Common myeloid progenitor, CD34-positive (primary cell): ENCODE measurements at regions not wholly inside any gene's neighbourhood (a gene's known extent, or its start where the extent isn't known, plus 50 kb on each side); places are given as distances from the start of the nearest gene placed in this dataset.

ENCODE experiments used
- CTCF ChIA-PET: fragments of 350-600 bp; sonication (Branson Sonifier 250); formaldehyde crosslinking; loops from one replicate; lab custom pipeline; 2021; ENCODE audit warnings: antibody characterized with exemption; lab: Charles Lee
- POLR2A ChIA-PET: fragments of 350-600 bp; sonication (Branson Sonifier 250); formaldehyde crosslinking; loops from one replicate; lab custom pipeline; 2021; ENCODE audit warnings: antibody characterized with exemption; lab: Charles Lee
- DNase-seq, 3 donors: peaks; one replicate each; pipeline versions ENCODE4 v3.0.0 to v3.0.0-alpha.2; 2013
- H3K27ac ChIP-seq, 2 experiments: 1 replicate in 1 of 2; 2 replicates in 1 of 2; pipeline ENCODE4 v1.7.0; 2013; ENCODE audit warnings: inconsistent platforms in 2 of 2, low read length in 2 of 2, mild to moderate bottlenecking in 2 of 2, low read depth in 1 of 2, moderate library complexity in 1 of 2; ENCODE audit not compliant: severe bottlenecking in 2 of 2, insufficient read depth in 1 of 2, poor library complexity in 1 of 2
- H3K27me3 ChIP-seq, 5 experiments: replicated peaks in 2 of 5; 1 replicate in 3 of 5; 2 replicates in 2 of 5; pipeline versions ENCODE4 v1.6.1 to v1.7.0; 2013; ENCODE audit warnings: low read length in 4 of 5, mild to moderate bottlenecking in 2 of 5, moderate library complexity in 2 of 5, inconsistent platforms in 1 of 5; ENCODE audit not compliant: insufficient read depth in 5 of 5, control insufficient read depth in 4 of 5
- H3K36me3 ChIP-seq, 4 experiments: 1 replicate in 2 of 4; 2 replicates in 2 of 4; pipeline versions ENCODE4 v1.6.1 to v1.7.0; 2013; ENCODE audit warnings: low read length in 3 of 4, control low read depth in 1 of 4, mild to moderate bottlenecking in 1 of 4; ENCODE audit not compliant: control insufficient read depth in 4 of 4, insufficient read depth in 4 of 4
- H3K4me1 ChIP-seq, 4 experiments: 1 replicate in 3 of 4; 2 replicates in 1 of 4; pipeline versions ENCODE4 v1.6.1 to v1.7.1; 2013; ENCODE audit warnings: low read length in 3 of 4, mild to moderate bottlenecking in 3 of 4, control low read depth in 1 of 4, inconsistent platforms in 1 of 4, moderate library complexity in 1 of 4; ENCODE audit not compliant: control insufficient read depth in 4 of 4, insufficient read depth in 4 of 4; ENCODE audit errors: control extremely low read depth in 1 of 4
- H3K4me3 ChIP-seq, 7 experiments: 1 replicate in 4 of 7; 2 replicates in 3 of 7; pipeline versions ENCODE4 v1.5.1 to v1.7.0; 2013; ENCODE audit warnings: mild to moderate bottlenecking in 7 of 7, low read length in 6 of 7, moderate library complexity in 6 of 7, inconsistent platforms in 2 of 7, low read depth in 2 of 7, control low read depth in 1 of 7; ENCODE audit not compliant: insufficient read depth in 4 of 7, control insufficient read depth in 1 of 7; ENCODE audit errors: extremely low read depth in 1 of 7
- H3K9me3 ChIP-seq, 5 experiments: 1 replicate in 4 of 5; 2 replicates in 1 of 5; pipeline versions ENCODE4 v1.6.1 to v1.7.1; 2013; ENCODE audit warnings: low read length in 4 of 5, mild to moderate bottlenecking in 2 of 5, inconsistent platforms in 1 of 5, low read depth in 1 of 5, moderate library complexity in 1 of 5; ENCODE audit not compliant: control insufficient read depth in 4 of 5, insufficient read depth in 2 of 5; ENCODE audit errors: control extremely low read depth in 1 of 5
- WGBS: methylation state at CpG from one replicate; pipeline ENCODE4 v1.1.5; 2013; ENCODE audit not compliant: insufficient coverage; 5-methylcytosine and 5-hydroxymethylcytosine counted together

- 0% methylated on average over 1 of the region's 1 CpG for whole genome bisulfite sequencing
- ChIA-PET POLR2A (no interaction called here), CTCF (no interaction called here)
- H3K9me3 ChIP-seq = no peaks in the 10 kb centered on the region
- peaks cover 0 to 7% (median 3%) of the 10 kb centered on the region in 4 experiments for H3K4me1 ChIP-seq
- H3K4me3 ChIP-seq = no peak overlapping the region
- no peaks in the 10 kb centered on the region for H3K36me3 ChIP-seq
- DNase-seq = peak; percentile 27 to 64 (median 44)
- H3K27me3 ChIP-seq = no peaks in the 10 kb centered on the region
- no peak overlapping the region for H3K27ac ChIP-seq
These were observed 150.4 kb upstream of the CYRIA start for GRCh38 chr2:16816016-16816415.

GRCh38 chr2:16813593-16813992, 148.0 kb upstream of the CYRIA start:
- WGBS = 100% methylated on average over 1 of the region's 1 CpG
- Histone ChIP-seq H3K4me3 (no peak overlapping the region), H3K27ac (no peak overlapping the region), H3K27me3 (no peaks in the 10 kb centered on the region), H3K9me3 (no peaks in the 10 kb centered on the region), H3K36me3 (no peaks in the 10 kb centered on the region), H3K4me1 (peaks cover 0 to 7% (median 3%) of the 10 kb centered on the region in 4 experiments)
- POLR2A ChIA-PET = no interaction called here
- DNase-seq = no peak
- CTCF ChIA-PET = no interaction called here

- H3K27me3 ChIP-seq = no peaks in the 10 kb centered on the region
- CTCF ChIA-PET = no interaction called here
- H3K27ac ChIP-seq = no peak overlapping the region
- H3K9me3 ChIP-seq = no peaks in the 10 kb centered on the region
- WGBS = 100% methylated on average over 1 of the region's 2 CpGs
- POLR2A ChIA-PET = no interaction called here
- H3K4me1 ChIP-seq = no peaks in the 10 kb centered on the region
- no peaks in the 10 kb centered on the region for H3K36me3 ChIP-seq
- H3K4me3 ChIP-seq = no peak overlapping the region
- DNase-seq = no peak
These were observed 132.8 kb upstream of the CYRIA start for GRCh38 chr2:16798472-16798871.

- ChIA-PET POLR2A (no interaction called here), CTCF (no interaction called here)
- no peak overlapping the region for H3K4me3 ChIP-seq
- DNase-seq = no peak
- H3K4me1 ChIP-seq = no peaks in the 10 kb centered on the region
- no peaks in the 10 kb centered on the region for H3K9me3 ChIP-seq
- no peaks in the 10 kb centered on the region for H3K27me3 ChIP-seq
- no CpG with 5 or more reads among the region's 1 CpG for WGBS
- no peak overlapping the region for H3K27ac ChIP-seq
- no peaks in the 10 kb centered on the region for H3K36me3 ChIP-seq
These were observed 125.9 kb upstream of the CYRIA start for GRCh38 chr2:16791496-16791895.

- ChIA-PET CTCF (no interaction called here), POLR2A (no interaction called here)
These were observed 119.5 kb upstream of the CYRIA start for GRCh38 chr2:16785149-16785548.

GRCh38 chr2:16784652-16785051, 119.0 kb upstream of the CYRIA start:
- H3K4me3 ChIP-seq = no peak overlapping the region
- H3K9me3 ChIP-seq = peaks cover 0 to 3% (median 0%) of the 10 kb centered on the region in 5 experiments
- DNase-seq = no peak
- CTCF ChIA-PET = no interaction called here
- H3K4me1 ChIP-seq = no peaks in the 10 kb centered on the region
- H3K27ac ChIP-seq = no peak overlapping the region
- POLR2A ChIA-PET = no interaction called here
- 100% methylated on average over 1 of the region's 3 CpGs for WGBS
- no peaks in the 10 kb centered on the region for H3K27me3 ChIP-seq
- no peaks in the 10 kb centered on the region for H3K36me3 ChIP-seq

More at GRCh38 chr2:16785149-16785548, 119.5 kb upstream of the CYRIA start:
- no peak for DNase-seq
- Histone ChIP-seq H3K36me3 (no peaks in the 10 kb centered on the region), H3K4me1 (no peaks in the 10 kb centered on the region), H3K9me3 (peaks cover 0 to 3% (median 0%) of the 10 kb centered on the region in 5 experiments), H3K27ac (no peak overlapping the region), H3K4me3 (no peak overlapping the region), H3K27me3 (no peaks in the 10 kb centered on the region)
- WGBS = 88% methylated on average over 1 of the region's 3 CpGs

- Histone ChIP-seq H3K36me3 (no peaks in the 10 kb centered on the region), H3K9me3 (peaks cover 0 to 3% (median 0%) of the 10 kb centered on the region in 5 experiments), H3K27ac (no peak overlapping the region), H3K27me3 (no peaks in the 10 kb centered on the region), H3K4me3 (no peak overlapping the region), H3K4me1 (no peaks in the 10 kb centered on the region)
- CTCF ChIA-PET = interaction anchor here (1.0 to 5.1 kb wide), 3 partner anchors 460 to 905 kb away, joined by 3 to 39 read pairs (median 3); no protein-coding TSS in a partner anchor
- POLR2A ChIA-PET = no interaction called here
- WGBS = 89% methylated on average over 5 of the region's 10 CpGs
- no peak for DNase-seq
These were observed 111.7 kb upstream of the CYRIA start for GRCh38 chr2:16777123-16777870.
